GM13977 (cell line): ENCODE measurements at regions not wholly inside any gene's neighbourhood (a gene's known extent, or its start where the extent isn't known, plus 50 kb on each side); places are given as distances from the start of the nearest gene placed in this dataset.

Experiments used
- DNase-seq: peaks from one replicate; pipeline ENCODE4 v3.0.0; 2012; ENCODE audit warnings: low spot score
- in situ Hi-C: fragments of 300-500 bp; cut with MboI; formaldehyde crosslinking; loops from one replicate; pipeline ENCODE4 v1.12.0; 2022; ENCODE audit warnings: low sequenced_read_pairs, low pct_unique_long_range_greater_than_20kb, mixed read lengths, inconsistent platforms; ENCODE audit not compliant: unreplicated experiment
- TF ChIP-seq, protein P1 (sequence below): IDR thresholded peaks from 2 replicates; pipeline ENCODE4 v1.5.1; 2012; ENCODE audit warnings: mild to moderate bottlenecking, control low read depth; ENCODE audit not compliant: insufficient read depth; ENCODE audit errors: extremely low read depth, missing control alignments

DNA sequence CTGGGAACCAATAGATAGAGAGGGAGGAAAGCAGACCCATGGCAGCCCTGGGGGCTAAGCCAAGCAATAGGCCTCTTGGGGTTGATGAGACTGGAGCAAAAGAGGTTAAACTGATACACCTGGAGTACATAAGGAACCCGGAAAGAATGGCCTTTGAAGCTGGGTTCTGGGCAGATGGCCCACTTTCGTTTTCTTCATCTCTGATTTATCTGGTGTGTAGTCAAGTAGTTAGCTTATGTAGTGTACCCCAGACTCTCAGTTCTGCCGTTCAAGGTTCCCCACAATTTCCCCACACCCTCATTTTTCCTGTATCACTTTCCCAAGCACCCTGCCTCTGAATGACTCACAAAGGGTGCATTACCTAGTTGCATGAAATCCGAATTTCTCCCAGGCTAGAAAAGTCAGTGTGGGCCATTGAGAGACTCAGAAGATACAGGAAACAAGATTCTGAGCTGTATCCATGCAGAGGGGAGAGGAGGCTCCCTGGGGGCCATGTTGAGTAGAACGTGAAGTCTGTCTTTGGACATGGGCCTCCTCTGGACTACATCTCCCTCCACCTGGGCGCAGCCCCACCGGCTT is 235.0 kb downstream of the LOXHD1 start:
- no peak for DNase-seq
- in situ Hi-C loops: no loop called here
- TF ChIP-seq, protein P1, sequence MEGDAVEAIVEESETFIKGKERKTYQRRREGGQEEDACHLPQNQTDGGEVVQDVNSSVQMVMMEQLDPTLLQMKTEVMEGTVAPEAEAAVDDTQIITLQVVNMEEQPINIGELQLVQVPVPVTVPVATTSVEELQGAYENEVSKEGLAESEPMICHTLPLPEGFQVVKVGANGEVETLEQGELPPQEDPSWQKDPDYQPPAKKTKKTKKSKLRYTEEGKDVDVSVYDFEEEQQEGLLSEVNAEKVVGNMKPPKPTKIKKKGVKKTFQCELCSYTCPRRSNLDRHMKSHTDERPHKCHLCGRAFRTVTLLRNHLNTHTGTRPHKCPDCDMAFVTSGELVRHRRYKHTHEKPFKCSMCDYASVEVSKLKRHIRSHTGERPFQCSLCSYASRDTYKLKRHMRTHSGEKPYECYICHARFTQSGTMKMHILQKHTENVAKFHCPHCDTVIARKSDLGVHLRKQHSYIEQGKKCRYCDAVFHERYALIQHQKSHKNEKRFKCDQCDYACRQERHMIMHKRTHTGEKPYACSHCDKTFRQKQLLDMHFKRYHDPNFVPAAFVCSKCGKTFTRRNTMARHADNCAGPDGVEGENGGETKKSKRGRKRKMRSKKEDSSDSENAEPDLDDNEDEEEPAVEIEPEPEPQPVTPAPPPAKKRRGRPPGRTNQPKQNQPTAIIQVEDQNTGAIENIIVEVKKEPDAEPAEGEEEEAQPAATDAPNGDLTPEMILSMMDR: no peak

- TF ChIP-seq, protein P1: no peak
- DNase-seq: no peak
- in situ Hi-C loops: no loop called here
These were observed 234.4 kb downstream of the LOXHD1 start for GRCh38 chr18:46422552-46423055.

GRCh38 chr18:46423226-46423805 is 233.7 kb downstream of the LOXHD1 start:
- TF ChIP-seq, protein P1: no peak
- in situ Hi-C loops: no loop called here
- no peak for DNase-seq

DNA sequence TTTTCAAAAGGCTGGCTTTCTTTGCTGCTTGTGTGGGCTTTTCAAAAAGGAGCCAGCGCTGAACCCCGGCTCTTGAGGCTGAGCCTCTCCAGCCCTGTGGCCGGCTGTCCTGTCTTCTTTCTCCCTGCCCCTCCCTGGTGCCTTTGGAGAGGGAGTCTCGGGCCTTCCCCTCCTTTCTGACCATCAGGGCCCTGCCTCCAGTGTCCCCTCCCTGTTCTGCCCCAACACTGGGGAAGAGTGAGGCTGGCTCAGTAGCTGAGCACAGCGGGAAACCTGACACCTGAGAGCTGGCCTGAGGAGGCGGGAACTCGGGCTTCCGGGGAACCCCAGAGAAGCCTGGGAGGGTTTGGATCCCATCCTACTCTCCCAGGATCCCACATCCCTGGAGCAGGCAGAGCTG is 232.1 kb downstream of the LOXHD1 start:
- TF ChIP-seq, protein P1: no peak
- no peak for DNase-seq
- in situ Hi-C loops: no loop called here

GRCh38 chr18:46425511-46425910 is 231.5 kb downstream of the LOXHD1 start:
- no peak for DNase-seq
- in situ Hi-C loops: no loop called here

DNA sequence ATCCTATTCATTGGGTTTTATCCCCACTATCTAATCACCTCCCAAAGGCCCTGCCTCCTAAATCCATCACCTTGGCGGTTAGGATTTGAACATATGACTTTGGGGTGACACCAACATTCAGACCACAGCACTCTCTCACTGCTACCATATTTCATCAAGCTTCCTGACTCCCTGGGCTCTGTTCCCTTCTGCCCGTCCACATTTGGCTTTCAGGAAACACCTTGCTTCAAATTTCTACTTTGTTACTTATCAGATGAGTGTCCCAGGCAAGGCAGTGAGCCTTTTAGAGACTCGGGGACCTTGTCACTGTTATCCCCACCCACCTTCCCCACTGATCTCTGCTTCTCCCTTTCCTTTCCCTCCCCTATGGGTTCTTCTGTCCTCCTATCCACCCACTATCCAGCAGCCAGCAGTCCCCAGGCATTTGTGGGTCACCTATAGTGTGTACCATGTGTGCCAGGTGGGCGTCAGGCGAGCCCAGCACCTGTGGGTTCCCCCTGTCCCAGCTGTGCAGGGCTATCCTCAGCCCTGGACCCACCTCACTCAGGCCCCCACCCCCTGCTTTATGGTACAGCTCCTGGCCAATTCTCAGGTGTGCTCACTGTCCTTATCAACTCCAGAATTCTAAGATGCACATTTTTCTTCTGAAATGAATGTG is 230.9 kb downstream of the LOXHD1 start:
- in situ Hi-C loops: no loop called here
- TF ChIP-seq, protein P1: no peak

More at GRCh38 chr18:46425511-46425910, 231.5 kb downstream of the LOXHD1 start:
- TF ChIP-seq, protein P1: no peak

More for the DNA sequence above, 230.9 kb downstream of the LOXHD1 start:
- DNase-seq: no peak
